Astrocyte of the cerebellum (primary cell): ENCODE measurements at regions not wholly inside any gene's neighbourhood (a gene's known extent, or its start where the extent isn't known, plus 50 kb on each side); places are given as distances from the start of the nearest gene placed in this dataset.
"Not testable (repeated sequence)": the region's sequence is repeated elsewhere in the genome, so short reads cannot be mapped to it uniquely, and the experiment has no call there.

ENCODE experiments used
- DNase-seq: peaks from one replicate; pipeline ENCODE4 v3.0.0-alpha.2; 2011; ENCODE audit warnings: low read depth
- H3K4me3 ChIP-seq: 2 replicates; pipeline ENCODE4 v1.5.1; 2011; ENCODE audit warnings: mild to moderate bottlenecking, low read depth, low read length, moderate library complexity
- CTCF ChIP-seq: IDR thresholded peaks from 2 replicates; pipeline ENCODE4 v1.5.1; 2012; ENCODE audit warnings: low read length, low read depth, moderate library complexity, mild to moderate bottlenecking; ENCODE audit errors: missing control alignments
- in situ Hi-C: cut with HindIII; loops from 2 replicates; pipeline ENCODE4 v1.10.0; 2017; ENCODE audit warnings: low sequenced_read_pairs

GRCh38 chr12:34218193-34219045 is 196.1 kb downstream of the ALG10 start:
- peak; percentile 0 for DNase-seq
- in situ Hi-C loops: no loop called here
- H3K4me3 ChIP-seq: no peak overlapping the region
- peak; percentile 56 for TF ChIP-seq CTCF

GRCh38 chr12:34219046-34219770 is 196.9 kb downstream of the ALG10 start:
- H3K4me3 ChIP-seq: no peak overlapping the region
- no peak for TF ChIP-seq CTCF
- DNase-seq: no peak
- in situ Hi-C loops: no loop called here

GRCh38 chr12:34220079-34220478 is 197.8 kb downstream of the ALG10 start:
- H3K4me3 ChIP-seq, DNase-seq, in situ Hi-C loops: not testable (repeated sequence)

GRCh38 chr12:34223640-34224039 is 201.3 kb downstream of the ALG10 start:
- in situ Hi-C loops: no loop called here
- no peak for TF ChIP-seq CTCF
- no peak for DNase-seq
- no peak overlapping the region for H3K4me3 ChIP-seq

GRCh38 chr12:34226044-34226443 is 203.7 kb downstream of the ALG10 start:
- H3K4me3 ChIP-seq, in situ Hi-C loops, DNase-seq: not testable (repeated sequence)

GRCh38 chr12:34228046-34228445 is 205.8 kb downstream of the ALG10 start:
- H3K4me3 ChIP-seq, DNase-seq, in situ Hi-C loops: not testable (repeated sequence)

GRCh38 chr12:34229033-34229432 is 206.7 kb downstream of the ALG10 start:
- in situ Hi-C loops, H3K4me3 ChIP-seq, DNase-seq: not testable (repeated sequence)

- in situ Hi-C loops: no loop called here
- no peak for DNase-seq
- H3K4me3 ChIP-seq: no peak overlapping the region
- TF ChIP-seq CTCF: no peak
Observed at GRCh38 chr12:34233618-34234017, 211.3 kb downstream of the ALG10 start.
